CD14-positive monocyte (primary cell): ENCODE measurements at regions not wholly inside any gene's neighbourhood (a gene's known extent, or its start where the extent isn't known, plus 50 kb on each side); places are given as distances from the start of the nearest gene placed in this dataset.

ENCODE experiments used
- DNase-seq, 3 donors: peaks; one replicate each; pipeline ENCODE4 v3.0.0-alpha.2; 2011 to 2022
- H2AFZ ChIP-seq: 2 replicates; pipeline ENCODE4 v1.6.0; 2012; ENCODE audit warnings: mild to moderate bottlenecking, low read depth, low read length, inconsistent platforms; ENCODE audit not compliant: insufficient read depth, poor library complexity, severe bottlenecking
- H3K27ac ChIP-seq, 2 donors: 1 replicate in 1 of 2; 2 replicates in 1 of 2; pipeline ENCODE4 v1.5.1; 2012 to 2013; ENCODE audit warnings: low read length in 2 of 2, control low read depth in 1 of 2, inconsistent platforms in 1 of 2, low read depth in 1 of 2, mild to moderate bottlenecking in 1 of 2
- H3K27me3 ChIP-seq, 2 donors: one replicate each; pipeline versions ENCODE4 v1.6.0 to v1.6.1; 2011 to 2013; ENCODE audit warnings: low read length in 2 of 2; ENCODE audit not compliant: control insufficient read depth in 2 of 2, insufficient read depth in 2 of 2
- H3K36me3 ChIP-seq, 2 donors: replicated peaks in 1 of 2; 1 replicate in 1 of 2; 2 replicates in 1 of 2; pipeline versions ENCODE4 v1.5.1 to v1.6.1; 2012 to 2013; ENCODE audit warnings: low read length in 2 of 2, control low read depth in 1 of 2, inconsistent platforms in 1 of 2, mild to moderate bottlenecking in 1 of 2; ENCODE audit not compliant: insufficient read depth in 2 of 2, control insufficient read depth in 1 of 2
- H3K4me1 ChIP-seq, 2 donors: 1 replicate in 1 of 2; 2 replicates in 1 of 2; pipeline versions ENCODE4 v1.5.1 to v1.6.1; 2012 to 2013; ENCODE audit warnings: low read length in 2 of 2, control low read depth in 1 of 2, inconsistent platforms in 1 of 2, mild to moderate bottlenecking in 1 of 2, moderate library complexity in 1 of 2; ENCODE audit not compliant: insufficient read depth in 2 of 2, control insufficient read depth in 1 of 2
- H3K4me2 ChIP-seq: replicated peaks from 2 replicates; pipeline ENCODE3; 2012; ENCODE audit warnings: low read length, moderate library complexity, mild to moderate bottlenecking; ENCODE audit not compliant: poor library complexity, severe bottlenecking; ENCODE audit errors: extremely low read depth
- H3K4me3 ChIP-seq, 3 experiments: fragments of 200-600 bp in 1 of 3; sonication (generic) in 1 of 3; replicated peaks in 1 of 3; 1 replicate in 2 of 3; 2 replicates in 1 of 3; pipeline ENCODE4 v1.5.1; 2011 to 2013; ENCODE audit warnings: low read length in 3 of 3, mild to moderate bottlenecking in 3 of 3, control low read depth in 2 of 3, low read depth in 2 of 3, inconsistent platforms in 1 of 3, moderate library complexity in 1 of 3
- H3K79me2 ChIP-seq: 2 replicates; pipeline ENCODE4 v1.6.0; 2012; ENCODE audit warnings: mild to moderate bottlenecking, control low read depth, inconsistent platforms, low read length, moderate library complexity; ENCODE audit not compliant: insufficient read depth
- H3K9ac ChIP-seq: 2 replicates; pipeline ENCODE4 v1.6.0; 2017; ENCODE audit warnings: low read length, mild to moderate bottlenecking; ENCODE audit not compliant: insufficient read depth, poor library complexity, severe bottlenecking
- H3K9me3 ChIP-seq, 2 donors: replicated peaks in 1 of 2; 1 replicate in 1 of 2; 2 replicates in 1 of 2; pipeline versions ENCODE4 v1.5.1 to v1.6.1; 2012 to 2013; ENCODE audit warnings: low read length in 2 of 2, control low read depth in 1 of 2; ENCODE audit not compliant: control insufficient read depth in 1 of 2, insufficient read depth in 1 of 2
- H4K20me1 ChIP-seq: 2 replicates; pipeline ENCODE4 v1.6.0; 2012; ENCODE audit warnings: mild to moderate bottlenecking, low read length, control low read depth, moderate library complexity; ENCODE audit not compliant: insufficient read depth
- H3K27ac Mint-ChIP-seq, 7 donors: one replicate each; pipeline ENCODE4 v1.8.0; 2020; ENCODE audit warnings: mild to moderate bottlenecking in 7 of 7, mixed read lengths in 7 of 7, moderate library complexity in 6 of 7, inconsistent platforms in 2 of 7
- H3K27me3 Mint-ChIP-seq, 3 donors: one replicate each; pipeline ENCODE4 v1.8.0; 2021 to 2022; ENCODE audit warnings: low read depth in 3 of 3, mild to moderate bottlenecking in 3 of 3, mixed read lengths in 3 of 3, moderate library complexity in 3 of 3, inconsistent platforms in 1 of 3
- H3K36me3 Mint-ChIP-seq, 2 donors: one replicate each; pipeline ENCODE4 v1.8.0; 2020; ENCODE audit warnings: mixed read lengths in 2 of 2, inconsistent platforms in 1 of 2, mild to moderate bottlenecking in 1 of 2
- H3K4me1 Mint-ChIP-seq: one replicate; pipeline ENCODE4 v1.8.0; 2020; ENCODE audit warnings: mild to moderate bottlenecking, mixed read lengths
- H3K4me3 Mint-ChIP-seq, 2 donors: one replicate each; pipeline ENCODE4 v1.8.0; 2020; ENCODE audit warnings: mild to moderate bottlenecking in 2 of 2, mixed read lengths in 2 of 2, moderate library complexity in 1 of 2
- H3K9me3 Mint-ChIP-seq, 7 donors: one replicate each; pipeline ENCODE4 v1.8.0; 2020 to 2022; ENCODE audit warnings: mixed read lengths in 7 of 7, mild to moderate bottlenecking in 6 of 7, moderate library complexity in 6 of 7, inconsistent platforms in 2 of 7
- CTCF ChIP-seq: fragments of 200-600 bp; IDR thresholded peaks from one replicate; pipeline ENCODE4 v1.8.0; 2022; ENCODE audit warnings: antibody characterized with exemption, mild to moderate bottlenecking
- WGBS: methylation state at CpG from one replicate; pipeline ENCODE4 v1.1.5; 2013; ENCODE audit warnings: missing lambda C conversion rate; ENCODE audit not compliant: insufficient coverage; 5-methylcytosine and 5-hydroxymethylcytosine counted together
- intact Hi-C, 2 donors: fragments of 100-400 bp; cut with micrococcal nuclease; formaldehyde crosslinking; loops; one replicate each; pipeline versions ENCODE4 v1.15.0 to v1.15.1; 2023

DNA sequence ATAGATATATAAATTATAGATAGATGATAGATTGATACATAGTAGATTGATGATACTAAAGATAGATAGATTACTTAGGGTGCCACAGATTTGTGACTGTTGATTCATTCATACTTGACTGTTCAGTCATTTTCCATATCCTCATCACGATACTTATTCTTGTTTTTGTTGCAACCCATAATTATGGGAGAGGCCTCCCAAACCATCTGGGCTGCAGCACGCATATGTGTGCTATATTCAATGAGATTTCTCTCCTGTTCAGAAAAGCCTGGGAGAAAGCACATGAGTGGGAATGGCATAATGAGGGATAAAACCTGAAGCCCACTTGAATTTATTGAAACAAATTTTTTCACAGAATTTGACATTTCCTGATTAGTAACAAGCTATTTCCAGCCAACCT, 346.4 kb upstream of the PRKX start:
- no peaks in the 10 kb centered on the region for H3K4me1 Mint-ChIP-seq
- H3K36me3 ChIP-seq = no peaks in the 10 kb centered on the region
- no peaks in the 10 kb centered on the region for H3K27me3 ChIP-seq
- H3K36me3 Mint-ChIP-seq = no peaks in the 10 kb centered on the region
- H3K4me2 ChIP-seq = no peak overlapping the region
- no peak for TF ChIP-seq CTCF
- H4K20me1 ChIP-seq = no peaks in the 10 kb centered on the region
- H3K27ac ChIP-seq = no peak overlapping the region
- no peak overlapping the region for H3K27ac Mint-ChIP-seq
- H3K9me3 Mint-ChIP-seq = peaks cover 0 to 12% (median 2%) of the 10 kb centered on the region in 7 donors
- WGBS = no CpG with 5 or more reads among the region's 2 CpGs
- no peaks in the 10 kb centered on the region for H3K79me2 ChIP-seq
- H3K4me3 ChIP-seq = no peak overlapping the region
- DNase-seq = no peak
- peaks cover 0 to 5% of the 10 kb centered on the region in 2 donors for H3K9me3 ChIP-seq
- H3K27me3 Mint-ChIP-seq = peaks cover 0 to 2% (median 0%) of the 10 kb centered on the region in 3 donors
- H3K9ac ChIP-seq = no peak overlapping the region
- H3K4me3 Mint-ChIP-seq = no peak overlapping the region
- intact Hi-C loops = no loop called here
- no peaks in the 10 kb centered on the region for H3K4me1 ChIP-seq
- no peak overlapping the region for H2AFZ ChIP-seq

- Histone ChIP-seq H2AFZ (no peak overlapping the region), H3K27ac (no peak overlapping the region), H3K9me3 (no peaks in the 10 kb centered on the region), H3K4me2 (no peak overlapping the region), H3K79me2 (no peaks in the 10 kb centered on the region), H3K9ac (no peak overlapping the region), H3K4me3 (no peak overlapping the region), H4K20me1 (no peaks in the 10 kb centered on the region), H3K27me3 (no peaks in the 10 kb centered on the region), H3K4me1 (no peaks in the 10 kb centered on the region), H3K36me3 (no peaks in the 10 kb centered on the region)
- WGBS = 82% methylated on average over 2 of the region's 6 CpGs
- peaks cover 0 to 6% (median 3%) of the 10 kb centered on the region in 7 donors for H3K9me3 Mint-ChIP-seq
- no peak for DNase-seq
- intact Hi-C loops = no loop called here
- TF ChIP-seq CTCF = no peak
- H3K4me3 Mint-ChIP-seq = no peak overlapping the region
- no peaks in the 10 kb centered on the region for H3K4me1 Mint-ChIP-seq
- H3K36me3 Mint-ChIP-seq = no peaks in the 10 kb centered on the region
- no peaks in the 10 kb centered on the region for H3K27me3 Mint-ChIP-seq
- no peak overlapping the region for H3K27ac Mint-ChIP-seq
These were observed 330.5 kb upstream of the PRKX start for GRCh38 chrX:4043951-4044350.
